SU-DHL-6 (cell line): ENCODE measurements at regions not wholly inside any gene's neighbourhood (a gene's known extent, or its start where the extent isn't known, plus 50 kb on each side); places are given as distances from the start of the nearest gene placed in this dataset.
"Not testable (repeated sequence)": the region's sequence is repeated elsewhere in the genome, so short reads cannot be mapped to it uniquely, and the experiment has no call there.

ENCODE experiments used
- EZH2phosphoT487 ChIP-seq: fragments of 200-600 bp; sonication (generic), shearing (Covaris generic); conservative IDR thresholded peaks from 2 replicates; pipeline ENCODE4 v1.6.1; 2018; ENCODE audit warnings: mild to moderate bottlenecking, antibody characterized with exemption, low read length, moderate library complexity, mixed read lengths
- TF ChIP-seq, protein P1 (sequence below): fragments of 200-600 bp; sonication (generic); IDR thresholded peaks from one replicate; pipeline ENCODE4 v1.5.1; 2017; ENCODE audit warnings: antibody characterized with exemption, mild to moderate bottlenecking, low read length, moderate library complexity; ENCODE audit not compliant: insufficient read depth, poor library complexity, severe bottlenecking

DNA sequence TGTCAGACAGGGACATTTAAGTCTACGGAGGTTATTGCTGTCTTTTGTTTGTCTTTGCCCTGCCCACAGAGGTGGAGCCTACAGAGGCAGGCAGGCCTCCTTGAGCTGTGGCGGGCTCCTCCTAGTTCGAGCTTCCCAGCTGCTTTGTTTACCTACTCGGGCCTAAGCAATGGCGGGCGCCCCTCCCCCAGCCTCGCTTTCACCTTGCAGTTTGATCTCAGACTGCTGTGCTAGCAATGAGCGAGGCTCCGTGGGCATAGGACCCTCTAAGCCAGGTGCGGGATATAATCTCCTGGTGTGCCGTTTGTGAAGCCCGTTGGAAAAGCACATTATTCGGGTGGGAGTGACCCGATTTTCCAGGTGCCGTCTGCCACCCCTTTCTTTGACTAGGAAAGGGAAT is 125.0 kb downstream of the PRL start:
- TF ChIP-seq, protein P1, sequence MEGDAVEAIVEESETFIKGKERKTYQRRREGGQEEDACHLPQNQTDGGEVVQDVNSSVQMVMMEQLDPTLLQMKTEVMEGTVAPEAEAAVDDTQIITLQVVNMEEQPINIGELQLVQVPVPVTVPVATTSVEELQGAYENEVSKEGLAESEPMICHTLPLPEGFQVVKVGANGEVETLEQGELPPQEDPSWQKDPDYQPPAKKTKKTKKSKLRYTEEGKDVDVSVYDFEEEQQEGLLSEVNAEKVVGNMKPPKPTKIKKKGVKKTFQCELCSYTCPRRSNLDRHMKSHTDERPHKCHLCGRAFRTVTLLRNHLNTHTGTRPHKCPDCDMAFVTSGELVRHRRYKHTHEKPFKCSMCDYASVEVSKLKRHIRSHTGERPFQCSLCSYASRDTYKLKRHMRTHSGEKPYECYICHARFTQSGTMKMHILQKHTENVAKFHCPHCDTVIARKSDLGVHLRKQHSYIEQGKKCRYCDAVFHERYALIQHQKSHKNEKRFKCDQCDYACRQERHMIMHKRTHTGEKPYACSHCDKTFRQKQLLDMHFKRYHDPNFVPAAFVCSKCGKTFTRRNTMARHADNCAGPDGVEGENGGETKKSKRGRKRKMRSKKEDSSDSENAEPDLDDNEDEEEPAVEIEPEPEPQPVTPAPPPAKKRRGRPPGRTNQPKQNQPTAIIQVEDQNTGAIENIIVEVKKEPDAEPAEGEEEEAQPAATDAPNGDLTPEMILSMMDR, result not testable (repeated sequence)
- not testable (repeated sequence) for TF ChIP-seq EZH2phosphoT487
